ENCODE measurements at regions not wholly inside any gene's neighbourhood (a gene's known extent, or its start where the extent isn't known, plus 50 kb on each side); places are given as distances from the start of the nearest gene placed in this dataset.

DNA sequence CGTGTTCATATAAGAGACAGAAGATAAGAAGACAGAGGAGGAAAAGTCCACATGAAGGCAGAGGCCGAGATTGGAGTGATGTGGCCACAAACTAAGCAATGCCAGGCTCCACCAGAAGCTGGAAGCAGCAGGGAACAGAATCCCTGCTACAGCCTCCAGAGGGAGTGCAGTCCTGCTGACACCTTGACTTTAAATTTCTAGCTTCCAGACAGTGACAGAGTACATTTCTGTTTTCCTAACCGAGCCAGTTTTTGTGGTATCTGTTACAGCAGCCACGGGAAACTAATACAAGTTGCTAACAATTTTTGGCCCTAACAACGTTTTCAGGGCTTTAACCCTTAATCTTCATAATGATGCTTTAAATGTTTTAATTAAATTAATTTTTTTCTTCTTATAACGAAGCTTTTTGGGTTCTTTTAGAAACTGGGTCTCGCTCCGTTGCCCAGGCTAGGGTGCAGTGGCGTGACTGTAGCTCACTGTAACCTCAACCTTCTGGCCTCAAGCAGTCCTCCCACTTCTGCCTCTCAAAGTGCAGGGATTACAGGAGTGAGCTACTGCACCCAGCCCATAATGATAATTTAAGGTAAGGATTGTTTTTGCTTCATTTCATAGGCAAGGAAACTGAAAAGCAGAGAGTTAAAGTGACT lies 202.3 kb upstream of the PROK2 start:
- BruUV-seq (replicated peaks), result no TSS peak
- Histone ChIP-seq H2AFZ (replicated peaks; ENCODE audit: low read length, poor library complexity) (no peak overlapping the region), H2BK5ac (ENCODE audit: low read depth, low read length, poor library complexity, severe bottlenecking) (no peak overlapping the region), H3K79me1 (ENCODE audit: low read depth in 1 of 2, low read length in 2 of 2) (no peaks in the 10 kb centered on the region), H3K4me1 (ENCODE audit: control insufficient read depth, insufficient read depth, low read length) (peaks cover 1% of the 10 kb centered on the region; the same call in 1 of the 2 replicates), H3K4me2 (ENCODE audit: low read depth, low read length) (no peak overlapping the region), H2AK9ac (replicated peaks; ENCODE audit: low read depth, low read length, poor library complexity) (no peak overlapping the region), H4K91ac (ENCODE audit: insufficient read depth, low read depth, low read length) (no peak overlapping the region), H2BK120ac (ENCODE audit: low read depth, low read length) (no peak overlapping the region), H4K5ac (ENCODE audit: low read depth, low read length) (no peak overlapping the region), H3K27me3 (ENCODE audit: control insufficient read depth, insufficient read depth, low read length) (no peaks in the 10 kb centered on the region), H3K4me3 (ENCODE audit: insufficient read depth, low read depth, low read length) (no peak overlapping the region), H3K36me3 (ENCODE audit: control insufficient read depth, insufficient read depth, low read length) (no peaks in the 10 kb centered on the region), H3K27ac (ENCODE audit: insufficient read depth, low read length) (no peak overlapping the region), H3K9me1 (ENCODE audit: insufficient read depth, low read length) (peaks cover 2% of the 10 kb centered on the region; the same call in 1 of the 2 replicates), H3K9ac (ENCODE audit: low read depth, low read length) (no peak overlapping the region), H3K9me3 (ENCODE audit: control insufficient read depth, insufficient read depth, low read length) (no peaks in the 10 kb centered on the region), H3K56ac (ENCODE audit: extremely low read depth, insufficient read depth, low read length) (no peak overlapping the region), H4K20me1 (ENCODE audit: insufficient read depth, low read length) (no peaks in the 10 kb centered on the region), H2BK20ac (ENCODE audit: low read depth, low read length) (no peak overlapping the region), H3K14ac (replicated peaks; ENCODE audit: low read depth, low read length) (no peak overlapping the region), H3K4ac (ENCODE audit: low read depth, low read length) (no peak overlapping the region), H2AK5ac (ENCODE audit: low read depth, low read length) (no peak overlapping the region), H3K23ac (ENCODE audit: low read depth, low read length) (no peak overlapping the region), H2BK15ac (ENCODE audit: low read depth, low read length) (no peak overlapping the region), H3K18ac (ENCODE audit: low read depth, low read length) (no peak overlapping the region), H4K8ac (ENCODE audit: low read depth in 2 of 2, low read length in 2 of 2) (no peak overlapping the region)
- WGBS, 2 experiments (ENCODE audit: extremely low coverage in 2 of 2, insufficient read length in 1 of 2), result 78% methylated on average over 4 of the region's 9 CpGs; no CpG with 5 or more reads in 1 of the 2 experiments
- dilution Hi-C loops (cut with HindIII; ENCODE audit: low sequenced_read_pairs, unreplicated experiment), result no loop called here
- intact Hi-C loops (cut with micrococcal nuclease), result no loop called here
- peak; percentile 44; the same call in 1 of the 2 replicates for ATAC-seq (ENCODE audit: low read depth)
- in situ Hi-C loops (cut with MboI; ENCODE audit: low sequenced_read_pairs), result no loop called here
- peak; percentile 11 for DNase-seq
- ChIA-PET POLR2A (ENCODE audit: unreplicated experiment) (no interaction called here), CTCF (interaction anchor here (0.8 kb wide), 1 partner anchor 51 kb away, joined by 5 read pairs; no protein-coding TSS in a partner anchor)
- TF ChIP-seq, protein P1, sequence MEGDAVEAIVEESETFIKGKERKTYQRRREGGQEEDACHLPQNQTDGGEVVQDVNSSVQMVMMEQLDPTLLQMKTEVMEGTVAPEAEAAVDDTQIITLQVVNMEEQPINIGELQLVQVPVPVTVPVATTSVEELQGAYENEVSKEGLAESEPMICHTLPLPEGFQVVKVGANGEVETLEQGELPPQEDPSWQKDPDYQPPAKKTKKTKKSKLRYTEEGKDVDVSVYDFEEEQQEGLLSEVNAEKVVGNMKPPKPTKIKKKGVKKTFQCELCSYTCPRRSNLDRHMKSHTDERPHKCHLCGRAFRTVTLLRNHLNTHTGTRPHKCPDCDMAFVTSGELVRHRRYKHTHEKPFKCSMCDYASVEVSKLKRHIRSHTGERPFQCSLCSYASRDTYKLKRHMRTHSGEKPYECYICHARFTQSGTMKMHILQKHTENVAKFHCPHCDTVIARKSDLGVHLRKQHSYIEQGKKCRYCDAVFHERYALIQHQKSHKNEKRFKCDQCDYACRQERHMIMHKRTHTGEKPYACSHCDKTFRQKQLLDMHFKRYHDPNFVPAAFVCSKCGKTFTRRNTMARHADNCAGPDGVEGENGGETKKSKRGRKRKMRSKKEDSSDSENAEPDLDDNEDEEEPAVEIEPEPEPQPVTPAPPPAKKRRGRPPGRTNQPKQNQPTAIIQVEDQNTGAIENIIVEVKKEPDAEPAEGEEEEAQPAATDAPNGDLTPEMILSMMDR (conservative IDR thresholded peaks at IDR 0.05; ENCODE audit: low read depth, low read length), result peak; percentile 30
- TF ChIP-seq SMC3 (IDR thresholded peaks at IDR 0.05; ENCODE audit: low read depth, low read length), result 0 out of 2 replicates have a peak, but pooled peaks have one; percentile 10
- peak; percentile 40 for TF ChIP-seq RAD21 (IDR thresholded peaks at IDR 0.05; ENCODE audit: low read length)
- TF ChIP-seq MAFK (IDR thresholded peaks at IDR 0.05; ENCODE audit: low read depth, low read length), result no peak

Data from IMR-90 (cell line).